Epithelial cell of esophagus (primary cell): ENCODE measurements at regions not wholly inside any gene's neighbourhood (a gene's known extent, or its start where the extent isn't known, plus 50 kb on each side); places are given as distances from the start of the nearest gene placed in this dataset.

Source experiments
- DNase-seq: peaks from one replicate; pipeline ENCODE4 v3.0.0; 2010; ENCODE audit warnings: low read depth
- H3K4me3 ChIP-seq: 2 replicates; pipeline ENCODE4 v1.5.1; 2011; ENCODE audit warnings: mild to moderate bottlenecking, low read length, control low read depth
- CTCF ChIP-seq: IDR thresholded peaks from 2 replicates; pipeline ENCODE4 v1.5.1; 2011; ENCODE audit warnings: low read depth, mild to moderate bottlenecking, low read length, control low read depth, inconsistent platforms; ENCODE audit not compliant: insufficient read depth; ENCODE audit errors: missing control alignments

GRCh38 chr2:126518196-126518595, 137.8 kb upstream of the GYPC start:
- no peak for DNase-seq
- no peak overlapping the region for H3K4me3 ChIP-seq
- TF ChIP-seq CTCF, result no peak

- peak; percentile 3 for DNase-seq
- TF ChIP-seq CTCF, result no peak
- no peak overlapping the region for H3K4me3 ChIP-seq
Observed at GRCh38 chr2:126527836-126528490, 128.0 kb upstream of the GYPC start.

GRCh38 chr2:126531029-126531428, 124.9 kb upstream of the GYPC start:
- no peak overlapping the region for H3K4me3 ChIP-seq
- TF ChIP-seq CTCF, result no peak
- DNase-seq, result no peak

GRCh38 chr2:126534478-126534877, 121.5 kb upstream of the GYPC start:
- no peak for DNase-seq
- TF ChIP-seq CTCF, result no peak
- H3K4me3 ChIP-seq, result no peak overlapping the region

- no peak for TF ChIP-seq CTCF
- no peak for DNase-seq
- H3K4me3 ChIP-seq, result no peak overlapping the region
Observed at GRCh38 chr2:126535408-126535807, 120.5 kb upstream of the GYPC start.

GRCh38 chr2:126536605-126537200, 119.3 kb upstream of the GYPC start:
- no peak for DNase-seq
- H3K4me3 ChIP-seq, result no peak overlapping the region
- TF ChIP-seq CTCF, result no peak

- no peak for DNase-seq
Observed at GRCh38 chr2:126539101-126539500, 116.9 kb upstream of the GYPC start.

More at GRCh38 chr2:126539101-126539500, 116.9 kb upstream of the GYPC start:
- TF ChIP-seq CTCF, result no peak
- H3K4me3 ChIP-seq, result no peak overlapping the region
